A673 (cell line): ENCODE measurements at regions not wholly inside any gene's neighbourhood (a gene's known extent, or its start where the extent isn't known, plus 50 kb on each side); places are given as distances from the start of the nearest gene placed in this dataset.

ENCODE experiments used
- BruUV-seq: library from RNA; stranded (reverse); fragments of 400-500 nt; replicated peaks from 2 replicates; lab custom pipeline; 2021; lab: Mats Ljungman, UMichigan
- CTCF ChIA-PET: fragments of 300-600 bp; sonication (Branson Sonifier 250); formaldehyde crosslinking; loops from one replicate; lab custom pipeline; 2022; ENCODE audit warnings: antibody characterized with exemption; lab: Charles Lee
- POLR2A ChIA-PET: fragments of 300-600 bp; sonication (Branson Sonifier 250); formaldehyde crosslinking; loops from one replicate; lab custom pipeline; 2022; ENCODE audit warnings: antibody characterized with exemption; ENCODE audit not compliant: low non-redundant PET; lab: Charles Lee
- DNase-seq: peaks from one replicate; pipeline ENCODE4 v3.0.0-alpha.2; 2015; ENCODE audit warnings: low spot score
- H3K27ac ChIP-seq: fragments of 200-600 bp; sonication (generic); 2 replicates; pipeline ENCODE4 v1.5.1; 2016; ENCODE audit warnings: mixed run types, low read depth, mild to moderate bottlenecking, mixed read lengths, antibody characterized with exemption, low read length; ENCODE audit not compliant: poor library complexity, severe bottlenecking
- H3K27me3 ChIP-seq: fragments of 200-600 bp; sonication (generic); replicated peaks from 2 replicates; pipeline ENCODE4 v1.6.1; 2017; ENCODE audit warnings: mixed run types, low read depth, mild to moderate bottlenecking, mixed read lengths, antibody characterized with exemption, low read length; ENCODE audit not compliant: insufficient read depth, poor library complexity
- H3K36me3 ChIP-seq: fragments of 200-600 bp; sonication (generic); 2 replicates; pipeline ENCODE4 v1.6.1; 2016; ENCODE audit warnings: mixed run types, mild to moderate bottlenecking, mixed read lengths, antibody characterized with exemption, low read length; ENCODE audit not compliant: insufficient read depth, poor library complexity, severe bottlenecking
- H3K4me1 ChIP-seq: fragments of 200-600 bp; sonication (generic); 2 replicates; pipeline ENCODE4 v1.6.1; 2017; ENCODE audit warnings: mixed run types, mild to moderate bottlenecking, mixed read lengths, antibody characterized with exemption, low read length; ENCODE audit not compliant: insufficient read depth, poor library complexity, severe bottlenecking
- H3K4me3 ChIP-seq: fragments of 200-600 bp; sonication (generic); 2 replicates; pipeline ENCODE4 v1.5.1; 2016; ENCODE audit warnings: low read depth, mixed run types, mild to moderate bottlenecking, mixed read lengths, low read length; ENCODE audit not compliant: poor library complexity, severe bottlenecking
- H3K9me3 ChIP-seq: fragments of 200-600 bp; sonication (generic); 2 replicates; pipeline ENCODE4 v1.6.1; 2016; ENCODE audit warnings: mixed run types, low read depth, mild to moderate bottlenecking, mixed read lengths, antibody characterized with exemption, low read length; ENCODE audit not compliant: poor library complexity, severe bottlenecking
- CTCF ChIP-seq: fragments of 300-800, 200-600 bp; sonication (generic); conservative IDR thresholded peaks from 2 replicates; pipeline ENCODE4 v1.5.1; 2017; ENCODE audit warnings: low read depth, mild to moderate bottlenecking, antibody characterized with exemption, low read length, moderate library complexity, mixed read lengths
- EZH2 ChIP-seq: fragments of 200-600 bp; sonication (generic); IDR thresholded peaks from 2 replicates; pipeline ENCODE4 v1.6.1; 2017; ENCODE audit warnings: borderline replicate concordance, low read depth, mild to moderate bottlenecking, mixed read lengths, antibody characterized with exemption, low read length; ENCODE audit not compliant: poor library complexity, severe bottlenecking
- intact Hi-C: fragments of 100-400 bp; cut with micrococcal nuclease; formaldehyde crosslinking; loops from one replicate; pipeline ENCODE4 v1.10.0; 2022; ENCODE audit not compliant: unreplicated experiment

GRCh38 chr15:85854345-85855097 lies 59.8 kb upstream of the KLHL25 start:
- intact Hi-C loops: no loop called here
- no peak overlapping the region for H3K4me3 ChIP-seq
- TF ChIP-seq CTCF (peak; percentile 84), EZH2 (no peak)
- H3K4me1 ChIP-seq: no peaks in the 10 kb centered on the region
- H3K36me3 ChIP-seq: no peaks in the 10 kb centered on the region
- no TSS peak for BruUV-seq
- H3K27me3 ChIP-seq: peaks cover 19% of the 10 kb centered on the region
- CTCF ChIA-PET: no interaction called here
- no peaks in the 10 kb centered on the region for H3K9me3 ChIP-seq
- no peak overlapping the region for H3K27ac ChIP-seq
- POLR2A ChIA-PET: no interaction called here
- DNase-seq: peak; percentile 79

GRCh38 chr15:85858586-85859375 lies 64.1 kb upstream of the KLHL25 start:
- H3K27me3 ChIP-seq: peaks cover 19% of the 10 kb centered on the region
- no peaks in the 10 kb centered on the region for H3K36me3 ChIP-seq
- no peaks in the 10 kb centered on the region for H3K9me3 ChIP-seq
- H3K4me1 ChIP-seq: no peaks in the 10 kb centered on the region
- H3K27ac ChIP-seq: no peak overlapping the region
- CTCF ChIA-PET: interaction anchor here (1.1 to 1.3 kb wide), 2 partner anchors 9 to 103 kb away, joined by 4 to 6 read pairs; no protein-coding TSS in a partner anchor
- intact Hi-C loops: no loop called here
- no peak overlapping the region for H3K4me3 ChIP-seq
- peak; percentile 82 for DNase-seq
- POLR2A ChIA-PET: no interaction called here
- no TSS peak for BruUV-seq
- peak; percentile 94 for TF ChIP-seq CTCF
- TF ChIP-seq EZH2: no peak

GRCh38 chr15:85859671-85860070 lies 64.9 kb upstream of the KLHL25 start:
- DNase-seq: no peak
- POLR2A ChIA-PET: no interaction called here
- CTCF ChIA-PET: no interaction called here
- H3K9me3 ChIP-seq: no peaks in the 10 kb centered on the region
- H3K4me3 ChIP-seq: no peak overlapping the region
- H3K4me1 ChIP-seq: no peaks in the 10 kb centered on the region
- no peak overlapping the region for H3K27ac ChIP-seq
- no peak for TF ChIP-seq EZH2
- no peak for TF ChIP-seq CTCF
- no TSS peak for BruUV-seq
- H3K36me3 ChIP-seq: no peaks in the 10 kb centered on the region
- intact Hi-C loops: loop anchor here (10.0 kb wide), 1 partner anchor 225 kb away; no protein-coding TSS in a partner anchor
- peaks cover 19% of the 10 kb centered on the region for H3K27me3 ChIP-seq
